HG03175 (cell line): ENCODE measurements at regions not wholly inside any gene's neighbourhood (a gene's known extent, or its start where the extent isn't known, plus 50 kb on each side); places are given as distances from the start of the nearest gene placed in this dataset.
"Not testable (repeated sequence)": the region's sequence is repeated elsewhere in the genome, so short reads cannot be mapped to it uniquely, and the experiment has no call there.

Source experiments
- ATAC-seq: cut with Tn5 transposase; IDR thresholded peaks from one replicate; pipeline ENCODE4 v1.9.1; 2021; ENCODE audit warnings: mild to moderate bottlenecking, moderate library complexity; ENCODE audit not compliant: unreplicated experiment

DNA sequence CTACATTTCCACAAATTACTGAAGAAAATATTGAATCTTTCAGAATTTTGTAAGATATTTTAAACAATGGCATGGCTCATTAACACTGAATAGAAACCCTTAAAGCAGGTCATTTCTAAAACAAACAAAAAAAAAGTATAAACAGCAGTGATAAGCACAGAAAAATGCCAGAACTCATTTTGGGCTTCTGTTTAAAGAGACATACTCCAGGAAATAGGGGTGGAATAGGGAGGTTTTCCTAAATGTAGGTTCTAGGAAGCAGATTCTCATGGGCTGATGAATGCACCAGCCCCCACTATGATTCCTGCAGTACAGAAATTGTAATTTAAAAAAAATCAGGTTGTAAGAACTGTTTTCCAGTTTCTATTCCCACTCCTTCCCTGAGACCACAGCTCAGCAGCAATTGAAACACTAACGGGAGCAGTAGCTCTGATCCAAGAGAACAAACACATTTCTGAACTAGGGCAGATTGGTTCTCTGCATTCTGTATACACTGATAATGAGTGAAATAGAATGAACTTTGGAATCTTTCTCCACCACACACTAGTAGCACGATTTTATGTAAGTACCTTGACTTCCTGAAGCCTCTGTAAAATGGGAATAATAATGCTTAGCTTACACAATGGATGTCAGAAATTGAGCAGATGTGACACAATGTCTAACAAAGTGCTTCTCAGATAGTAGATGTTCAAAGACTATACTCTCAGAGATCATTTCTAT lies 115.6 kb upstream of the TMTC1 start:
- no peak for ATAC-seq

GRCh38 chr12:29895966-29896365 lies 112.2 kb upstream of the TMTC1 start:
- ATAC-seq: no peak

GRCh38 chr12:29893002-29893401 lies 109.3 kb upstream of the TMTC1 start:
- no peak for ATAC-seq

- ATAC-seq: no peak
Observed at GRCh38 chr12:29891792-29892191, 108.0 kb upstream of the TMTC1 start.

- no peak for ATAC-seq
Observed at GRCh38 chr12:29889737-29890136, 106.0 kb upstream of the TMTC1 start.

GRCh38 chr12:29888777-29889176 lies 105.0 kb upstream of the TMTC1 start:
- ATAC-seq: no peak

DNA sequence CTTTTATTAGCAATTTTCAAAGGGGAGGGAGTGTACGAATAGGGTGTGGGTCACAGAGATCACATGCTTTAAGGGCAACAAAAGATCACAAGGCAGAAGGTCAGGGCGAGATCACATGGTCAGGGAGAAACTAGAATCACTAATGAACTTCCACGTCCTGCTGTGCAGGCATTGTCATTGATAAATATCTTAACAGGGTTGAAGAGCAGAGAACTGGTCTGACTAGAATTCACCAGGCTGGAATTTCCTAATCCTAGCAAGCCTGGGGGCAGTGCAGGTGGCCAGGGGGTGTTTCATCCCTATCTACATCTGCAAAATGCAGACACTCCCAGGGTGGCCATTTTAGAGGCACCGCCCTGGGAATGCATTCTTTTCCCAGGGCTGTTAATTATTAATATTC lies 101.2 kb upstream of the TMTC1 start:
- ATAC-seq: not testable (repeated sequence)

DNA sequence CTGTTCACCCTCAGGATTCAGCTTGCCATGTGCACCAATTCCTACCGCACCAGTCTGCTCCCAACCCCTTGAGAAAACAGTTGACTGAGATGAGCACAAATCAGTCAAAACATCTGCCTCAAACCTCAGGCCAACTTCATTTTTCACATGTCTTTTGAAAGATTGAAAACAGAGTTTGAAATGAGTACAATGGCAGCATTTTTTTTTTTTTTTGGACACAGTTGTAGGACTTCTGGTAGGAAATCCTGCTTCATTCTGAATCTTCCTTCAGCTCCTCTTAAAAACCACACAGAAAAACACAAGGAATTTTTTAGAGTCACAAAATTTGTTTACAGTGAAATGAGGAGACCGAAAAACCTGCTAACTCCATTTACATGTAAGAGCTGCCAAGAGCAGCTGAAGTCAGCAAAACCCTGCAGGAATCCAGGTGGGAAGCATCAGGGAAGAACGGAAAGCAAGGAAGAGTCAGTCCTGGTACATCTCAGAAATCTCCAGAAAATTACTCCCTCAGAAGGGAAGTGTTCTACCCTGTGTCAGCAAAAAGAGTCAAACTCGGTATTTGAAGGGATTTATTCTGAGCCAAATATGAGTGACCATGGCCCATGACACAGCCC lies 100.3 kb upstream of the TMTC1 start:
- no peak for ATAC-seq

DNA sequence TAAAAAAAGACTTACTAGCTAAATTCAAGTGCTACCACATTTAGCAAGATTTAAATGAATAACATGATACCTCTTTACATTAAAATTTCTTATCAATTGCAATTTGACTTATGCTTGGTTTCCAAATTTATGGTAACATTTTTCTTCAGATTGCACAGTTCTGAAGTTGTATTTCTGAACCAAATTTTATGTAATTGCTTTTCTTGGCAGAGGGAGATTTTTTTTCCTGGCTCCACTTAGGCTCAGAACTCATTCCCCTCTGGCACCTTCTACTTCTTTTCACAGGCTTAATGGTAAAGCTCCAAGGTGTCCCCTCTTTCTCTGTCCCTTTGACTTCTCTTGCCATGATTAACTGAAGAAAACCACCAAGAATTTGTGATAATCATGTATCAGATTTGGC lies 99.8 kb upstream of the TMTC1 start:
- no peak for ATAC-seq

DNA sequence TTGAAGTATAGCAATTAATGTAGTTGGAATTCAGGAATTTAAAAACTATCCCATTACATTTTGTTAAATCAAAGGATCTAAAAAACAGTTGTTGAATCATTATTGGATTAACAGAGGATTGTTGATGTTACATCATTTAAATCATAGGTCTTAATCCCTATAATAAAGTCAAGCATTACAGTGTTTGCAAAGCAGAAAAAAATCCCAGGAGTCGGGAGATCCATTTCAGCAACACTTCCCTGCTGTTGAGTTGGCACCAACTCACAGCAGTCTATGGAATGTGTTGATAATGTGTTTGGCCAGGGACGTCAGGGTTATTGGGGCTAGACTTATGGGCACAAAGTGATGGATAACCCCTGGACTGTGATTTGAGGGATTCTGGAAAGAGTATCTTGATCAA lies 99.1 kb upstream of the TMTC1 start:
- ATAC-seq: no peak

DNA sequence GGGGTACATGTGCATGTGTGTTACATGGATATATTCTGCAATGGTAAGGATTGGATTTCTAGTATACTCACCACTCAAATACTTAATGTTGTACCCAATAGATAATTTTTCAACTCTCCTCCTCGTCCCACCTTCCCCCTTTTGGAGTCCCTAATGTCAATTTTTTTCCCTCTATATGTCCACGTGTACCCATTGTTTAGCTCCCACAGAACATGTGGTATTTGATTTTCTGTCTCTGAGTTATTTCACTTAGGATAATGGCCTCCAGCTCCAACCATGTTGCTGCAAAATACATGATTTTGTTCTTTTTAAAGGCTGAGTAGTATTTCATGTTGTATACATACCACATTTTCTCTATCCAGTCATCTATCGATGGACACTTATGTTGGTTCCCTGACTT lies 97.2 kb upstream of the TMTC1 start:
- ATAC-seq: no peak

DNA sequence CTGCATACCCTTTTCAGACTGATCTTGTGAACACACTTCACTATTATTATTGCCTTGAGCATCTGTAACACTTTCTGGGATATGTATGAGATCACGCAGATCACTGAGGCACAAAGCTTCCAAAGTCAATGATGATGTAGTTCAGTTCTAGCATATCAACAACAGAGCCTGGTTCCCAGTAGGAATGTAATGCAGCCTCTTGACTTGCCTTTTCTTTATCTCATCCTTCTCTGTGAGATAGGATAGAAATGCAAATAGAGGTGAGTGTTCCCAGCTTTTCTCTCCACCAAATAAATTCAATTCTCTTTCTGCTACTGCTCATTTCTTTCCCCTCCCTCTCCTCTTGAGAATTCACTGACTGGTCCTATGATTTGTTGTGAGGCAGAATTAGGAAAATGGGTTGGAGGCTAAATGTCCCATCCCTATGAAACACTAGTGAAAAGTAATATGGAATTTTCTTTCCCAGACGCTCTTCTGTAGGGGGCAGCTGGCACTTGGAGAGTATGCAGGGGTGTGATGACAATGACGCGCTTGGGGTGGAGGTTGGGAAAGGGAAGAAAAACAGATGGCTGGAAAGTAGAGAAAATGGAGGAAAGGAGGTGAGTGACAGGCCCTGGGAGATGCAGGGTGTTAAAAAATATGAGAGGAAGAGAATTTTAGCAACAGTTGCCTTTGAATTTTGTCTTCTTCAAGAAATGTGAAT lies 96.0 kb upstream of the TMTC1 start:
- ATAC-seq: no peak

DNA sequence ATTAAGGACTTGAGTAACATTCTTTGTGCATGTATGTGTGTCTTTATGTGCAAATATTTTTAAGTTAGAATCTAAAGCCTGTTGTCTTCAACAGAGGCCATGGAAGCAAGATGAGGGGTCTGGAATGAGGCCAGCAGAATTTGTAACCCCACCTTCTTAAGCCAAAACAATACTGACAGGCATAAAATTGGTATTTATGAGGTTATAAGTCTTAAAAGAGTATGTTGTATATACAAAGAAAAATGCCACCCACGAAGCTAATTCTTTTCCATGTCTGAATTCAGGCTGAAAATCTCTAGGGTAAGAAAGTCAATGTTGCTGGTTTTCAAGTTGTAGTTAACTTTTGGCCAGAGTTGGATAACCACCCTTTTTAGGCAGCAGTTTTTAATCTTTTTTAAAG lies 86.2 kb upstream of the TMTC1 start:
- ATAC-seq: no peak

DNA sequence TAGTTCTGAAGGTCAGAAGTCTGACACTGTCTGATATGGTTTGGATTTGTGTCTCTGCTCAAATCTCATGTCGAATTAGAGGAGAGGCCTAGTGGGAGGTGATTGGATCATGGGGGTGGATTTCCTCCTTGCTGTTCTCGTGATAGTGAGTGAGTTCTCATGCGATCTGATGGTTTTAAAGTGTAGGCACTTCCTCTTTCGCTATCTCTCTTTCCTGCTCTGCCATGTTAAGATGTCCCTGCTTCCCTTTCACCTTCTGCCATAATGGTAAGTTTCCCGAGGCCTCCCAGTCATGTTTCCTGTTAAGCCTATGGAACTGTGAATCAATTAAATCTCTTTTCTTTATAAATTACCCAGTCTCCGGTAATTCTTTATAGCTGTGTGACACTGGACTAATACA lies 84.1 kb upstream of the TMTC1 start:
- no peak for ATAC-seq

- ATAC-seq: no peak
Observed at GRCh38 chr12:29863665-29864064, 79.9 kb upstream of the TMTC1 start.

DNA sequence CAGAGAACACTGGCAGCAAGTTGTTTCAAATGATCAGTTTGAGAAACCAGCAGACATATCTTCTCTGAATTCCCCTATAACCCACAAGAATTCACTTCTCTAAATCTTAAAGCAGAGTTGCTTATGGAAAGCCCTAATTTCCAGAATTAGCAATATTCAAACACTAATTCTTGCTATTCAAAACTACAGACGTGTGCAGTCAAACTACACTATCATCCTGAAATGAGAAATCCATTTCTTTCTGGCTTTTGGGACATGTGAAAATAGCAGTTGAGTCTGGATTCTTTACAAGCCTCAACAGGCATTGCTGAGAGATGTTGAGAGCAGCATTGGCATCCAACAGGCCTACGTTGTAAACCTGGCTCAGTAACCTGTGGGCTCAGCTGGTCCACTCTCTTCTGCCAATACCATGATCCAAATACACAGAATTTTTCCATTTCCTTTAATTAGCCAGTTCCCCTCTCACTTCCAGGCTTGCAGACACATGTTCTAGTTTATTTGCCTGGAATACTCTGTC lies 74.6 kb upstream of the TMTC1 start:
- no peak for ATAC-seq

DNA sequence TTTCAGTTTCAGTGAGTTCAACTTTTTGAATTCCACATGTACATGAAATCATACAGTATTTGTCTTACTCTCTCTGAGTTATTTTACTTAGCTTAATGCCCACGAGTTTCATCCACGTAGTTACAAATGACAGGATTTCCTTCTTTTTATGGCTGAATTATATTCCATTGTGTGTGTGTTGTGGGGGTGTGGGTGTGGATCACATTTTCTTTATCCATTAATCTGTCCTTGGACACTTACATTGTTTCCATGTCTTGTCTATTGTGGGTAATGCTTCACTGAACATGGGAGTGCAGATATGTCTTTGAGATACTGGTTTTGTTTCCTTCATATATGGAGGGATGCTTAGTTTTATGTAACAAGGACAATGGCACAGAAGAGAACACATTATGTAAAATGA lies 63.5 kb upstream of the TMTC1 start:
- no peak for ATAC-seq

GRCh38 chr12:29844667-29845066 lies 60.9 kb upstream of the TMTC1 start:
- no peak for ATAC-seq

DNA sequence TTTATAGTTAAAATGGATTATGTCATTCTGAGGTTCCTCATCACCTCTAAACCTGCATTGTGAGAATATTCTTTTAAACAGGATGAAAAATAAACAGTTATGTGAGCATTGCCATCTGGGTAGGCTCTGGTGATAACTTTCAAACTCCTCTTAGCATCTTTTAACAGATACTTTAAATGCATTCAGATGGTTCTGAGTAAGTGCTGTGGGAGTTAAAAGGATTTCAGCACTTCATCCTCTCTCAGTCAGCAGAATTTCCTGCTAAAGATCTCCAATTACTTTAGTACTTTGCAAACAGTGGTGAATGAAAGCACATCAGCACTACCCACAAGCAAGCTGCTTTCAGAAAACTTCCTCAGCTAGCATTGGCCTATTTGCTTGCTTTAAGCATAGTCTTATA lies 59.3 kb upstream of the TMTC1 start:
- no peak for ATAC-seq

DNA sequence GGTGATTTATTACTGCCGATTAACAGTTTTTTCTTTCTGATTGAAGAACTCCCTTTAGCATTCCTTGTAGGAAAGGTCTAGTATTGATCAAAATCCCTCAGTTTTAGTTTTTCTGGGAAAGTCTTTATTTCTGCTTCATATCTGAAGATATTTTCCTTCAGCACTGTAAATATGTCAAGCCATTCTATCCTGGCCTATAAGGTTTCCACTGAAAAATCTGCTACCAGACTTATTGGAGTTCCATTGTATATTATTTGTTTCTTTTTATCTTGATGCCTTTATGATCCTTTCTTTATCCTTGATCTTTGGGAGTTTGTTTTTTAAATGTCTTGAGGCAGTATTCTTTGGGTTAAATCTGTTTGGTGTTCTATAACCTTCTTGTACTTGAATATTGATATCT lies 55.0 kb upstream of the TMTC1 start:
- no peak for ATAC-seq
